Ascending aorta (tissue), 2 donors: ENCODE measurements at regions not wholly inside any gene's neighbourhood (a gene's known extent, or its start where the extent isn't known, plus 50 kb on each side); places are given as distances from the start of the nearest gene placed in this dataset.

Source experiments
- DNase-seq, 2 donors: peaks; one replicate each; pipeline ENCODE4 v3.0.0-alpha.2; 2019; ENCODE audit warnings: low spot score in 2 of 2
- H3K27ac ChIP-seq, 2 donors: fragments of 200-600 bp; sonication (generic); one replicate each; pipeline ENCODE4 v1.5.1; 2016 to 2017; ENCODE audit warnings: mild to moderate bottlenecking in 1 of 2
- H3K27me3 ChIP-seq: fragments of 200-600 bp; sonication (generic); one replicate; pipeline ENCODE4 v1.5.1; 2017
- H3K36me3 ChIP-seq, 2 donors: fragments of 200-600 bp; sonication (generic); one replicate each; pipeline ENCODE4 v1.5.1; 2016
- H3K4me1 ChIP-seq, 2 donors: fragments of 200-600 bp; sonication (generic); one replicate each; pipeline ENCODE4 v1.5.1; 2016 to 2017; ENCODE audit warnings: mild to moderate bottlenecking in 1 of 2
- H3K4me3 ChIP-seq, 2 donors: fragments of 200-600 bp; sonication (generic); one replicate each; pipeline ENCODE4 v1.5.1; 2016 to 2017; ENCODE audit warnings: mild to moderate bottlenecking in 1 of 2
- H3K9me3 ChIP-seq, 2 donors: fragments of 200-600 bp; sonication (generic); one replicate each; pipeline ENCODE4 v1.5.1; 2016
- intact Hi-C: fragments of 100-400 bp; cut with DNase I; formaldehyde crosslinking; loops from one replicate; pipeline ENCODE4 v1.15.1; 2023
- TF ChIP-seq, protein P1 (sequence below), 3 experiments: fragments of 200-600 bp in 2 of 3; fragments of 450-650 bp in 1 of 3; sonication (generic) in 2 of 3; IDR thresholded peaks; one replicate each; pipeline ENCODE4 v1.5.1; 2016 to 2019; ENCODE audit warnings: antibody characterized with exemption in 3 of 3, mild to moderate bottlenecking in 1 of 3, moderate library complexity in 1 of 3

DNA sequence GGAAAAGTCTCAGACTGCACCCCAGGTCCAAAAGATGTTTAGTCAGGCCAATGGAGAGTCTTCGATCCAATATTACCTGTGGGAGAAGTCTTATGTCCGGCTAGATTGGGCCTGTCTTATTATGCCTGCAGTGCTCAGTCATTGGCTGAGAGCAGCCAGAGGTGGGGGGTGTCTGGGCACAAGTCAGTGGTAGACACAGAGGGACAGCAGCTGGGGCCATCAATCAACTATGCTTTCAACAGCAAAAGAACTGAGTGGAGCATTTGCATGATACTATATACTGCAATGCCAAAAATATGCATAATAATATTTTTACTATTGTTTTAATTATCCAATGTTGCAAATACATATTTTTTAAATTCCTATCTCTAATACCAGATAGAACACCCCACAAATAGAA, 298.6 kb upstream of the CDH20 start:
- no peaks in the 10 kb centered on the region for H3K4me1 ChIP-seq
- H3K27ac ChIP-seq: no peak overlapping the region
- no peak for DNase-seq
- H3K4me3 ChIP-seq: no peak overlapping the region
- no peaks in the 10 kb centered on the region for H3K36me3 ChIP-seq
- intact Hi-C loops: no loop called here
- no peaks in the 10 kb centered on the region for H3K9me3 ChIP-seq
- TF ChIP-seq, protein P1, sequence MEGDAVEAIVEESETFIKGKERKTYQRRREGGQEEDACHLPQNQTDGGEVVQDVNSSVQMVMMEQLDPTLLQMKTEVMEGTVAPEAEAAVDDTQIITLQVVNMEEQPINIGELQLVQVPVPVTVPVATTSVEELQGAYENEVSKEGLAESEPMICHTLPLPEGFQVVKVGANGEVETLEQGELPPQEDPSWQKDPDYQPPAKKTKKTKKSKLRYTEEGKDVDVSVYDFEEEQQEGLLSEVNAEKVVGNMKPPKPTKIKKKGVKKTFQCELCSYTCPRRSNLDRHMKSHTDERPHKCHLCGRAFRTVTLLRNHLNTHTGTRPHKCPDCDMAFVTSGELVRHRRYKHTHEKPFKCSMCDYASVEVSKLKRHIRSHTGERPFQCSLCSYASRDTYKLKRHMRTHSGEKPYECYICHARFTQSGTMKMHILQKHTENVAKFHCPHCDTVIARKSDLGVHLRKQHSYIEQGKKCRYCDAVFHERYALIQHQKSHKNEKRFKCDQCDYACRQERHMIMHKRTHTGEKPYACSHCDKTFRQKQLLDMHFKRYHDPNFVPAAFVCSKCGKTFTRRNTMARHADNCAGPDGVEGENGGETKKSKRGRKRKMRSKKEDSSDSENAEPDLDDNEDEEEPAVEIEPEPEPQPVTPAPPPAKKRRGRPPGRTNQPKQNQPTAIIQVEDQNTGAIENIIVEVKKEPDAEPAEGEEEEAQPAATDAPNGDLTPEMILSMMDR (IDR thresholded peaks at IDR 0.05): no peak
- no peaks in the 10 kb centered on the region for H3K27me3 ChIP-seq

DNA sequence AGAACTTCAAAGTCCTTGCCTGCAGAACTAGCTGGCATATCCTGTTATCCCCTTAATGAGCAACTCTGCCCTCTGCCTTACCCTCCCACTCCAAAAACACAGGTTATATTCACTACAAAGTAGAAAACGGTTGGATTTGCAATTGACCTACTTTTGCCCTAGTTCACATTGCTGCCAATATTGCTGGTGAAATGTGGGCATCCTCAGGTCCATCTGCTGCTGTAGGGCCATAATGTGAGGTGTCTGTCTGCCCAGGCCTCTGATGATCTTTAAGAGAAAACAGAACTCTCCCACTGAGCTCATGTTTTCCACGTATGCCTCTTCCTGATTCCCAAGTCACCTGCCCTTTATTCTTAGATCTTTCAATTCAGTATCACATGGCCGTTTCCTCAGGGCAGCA, 294.0 kb upstream of the CDH20 start:
- H3K4me3 ChIP-seq: no peak overlapping the region
- H3K9me3 ChIP-seq: no peaks in the 10 kb centered on the region
- H3K27ac ChIP-seq: no peak overlapping the region
- no peaks in the 10 kb centered on the region for H3K36me3 ChIP-seq
- H3K4me1 ChIP-seq: no peaks in the 10 kb centered on the region
- H3K27me3 ChIP-seq: no peaks in the 10 kb centered on the region
- TF ChIP-seq, protein P1 (IDR thresholded peaks at IDR 0.05): no peak
- no peak for DNase-seq
- intact Hi-C loops: no loop called here

DNA sequence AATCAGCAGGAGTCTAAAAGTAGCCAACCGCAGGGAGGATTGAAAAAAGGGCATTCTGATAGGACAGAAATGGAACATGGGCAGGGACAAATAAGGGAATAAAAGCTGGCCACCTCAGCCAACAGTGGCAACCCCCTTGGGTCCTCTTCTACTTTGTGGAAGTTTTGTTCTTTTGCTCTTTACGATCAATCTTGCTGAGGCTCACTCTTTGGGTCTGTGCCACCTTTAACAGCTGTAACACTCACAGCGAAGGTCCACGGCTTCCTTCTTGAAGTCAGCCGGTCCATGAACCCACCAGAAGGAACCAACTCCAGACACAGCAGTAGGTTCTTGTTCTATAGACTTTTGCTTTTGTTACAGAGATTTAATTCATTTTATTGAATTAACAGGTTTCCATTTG, 285.4 kb upstream of the CDH20 start:
- no peak for DNase-seq
- Histone ChIP-seq H3K36me3 (no peaks in the 10 kb centered on the region), H3K4me1 (no peaks in the 10 kb centered on the region), H3K9me3 (no peaks in the 10 kb centered on the region), H3K27ac (no peak overlapping the region), H3K27me3 (no peaks in the 10 kb centered on the region), H3K4me3 (no peak overlapping the region)
- intact Hi-C loops: no loop called here
- TF ChIP-seq, protein P1 (IDR thresholded peaks at IDR 0.05): no peak

DNA sequence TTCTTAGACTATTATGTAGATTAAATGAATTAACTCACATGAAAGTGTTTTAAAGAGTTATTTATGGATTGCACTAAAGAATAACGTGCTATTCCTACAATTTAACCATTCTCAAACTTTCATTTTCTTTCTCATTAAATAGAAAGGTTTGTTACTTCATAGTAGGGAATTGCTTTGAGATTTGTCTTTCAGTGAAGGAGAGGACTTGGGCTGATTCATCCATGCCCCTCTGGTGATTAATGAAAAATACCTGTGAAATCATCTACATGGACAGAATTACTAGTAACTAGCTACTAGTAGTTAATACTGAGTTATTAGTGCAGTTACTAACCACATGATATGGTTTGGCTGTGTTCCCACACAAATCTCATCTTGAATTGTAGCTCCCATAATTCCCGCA, 275.8 kb upstream of the CDH20 start:
- TF ChIP-seq, protein P1 (IDR thresholded peaks at IDR 0.05): no peak
- intact Hi-C loops: no loop called here
- Histone ChIP-seq H3K27ac (no peak overlapping the region), H3K27me3 (no peaks in the 10 kb centered on the region), H3K9me3 (no peaks in the 10 kb centered on the region), H3K4me1 (no peaks in the 10 kb centered on the region), H3K36me3 (no peaks in the 10 kb centered on the region), H3K4me3 (no peak overlapping the region)
- no peak for DNase-seq

DNA sequence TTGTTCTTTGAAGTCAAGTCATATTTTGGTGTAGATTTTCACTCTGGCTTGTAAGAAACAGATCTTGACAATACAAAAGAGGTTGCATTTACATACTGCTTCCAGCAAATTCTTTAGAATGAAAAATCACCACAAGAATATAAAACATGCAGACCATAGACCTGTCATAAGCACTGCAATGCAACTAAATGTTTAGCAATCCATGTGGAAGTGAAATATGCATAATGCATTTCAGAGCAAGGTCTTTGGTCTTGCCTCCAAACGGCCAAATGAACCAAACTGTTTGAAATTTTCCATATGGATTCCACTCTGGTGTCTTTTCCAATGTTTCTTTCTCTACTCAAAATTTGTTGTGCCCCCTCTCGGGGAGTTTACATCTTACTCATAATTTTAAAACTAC, 271.0 kb upstream of the CDH20 start:
- no peak overlapping the region for H3K4me3 ChIP-seq
- no peak for DNase-seq
- H3K27ac ChIP-seq: no peak overlapping the region
- H3K4me1 ChIP-seq: no peaks in the 10 kb centered on the region
- intact Hi-C loops: no loop called here
- no peaks in the 10 kb centered on the region for H3K9me3 ChIP-seq
- H3K36me3 ChIP-seq: no peaks in the 10 kb centered on the region
- no peaks in the 10 kb centered on the region for H3K27me3 ChIP-seq
- TF ChIP-seq, protein P1 (IDR thresholded peaks at IDR 0.05): no peak

DNA sequence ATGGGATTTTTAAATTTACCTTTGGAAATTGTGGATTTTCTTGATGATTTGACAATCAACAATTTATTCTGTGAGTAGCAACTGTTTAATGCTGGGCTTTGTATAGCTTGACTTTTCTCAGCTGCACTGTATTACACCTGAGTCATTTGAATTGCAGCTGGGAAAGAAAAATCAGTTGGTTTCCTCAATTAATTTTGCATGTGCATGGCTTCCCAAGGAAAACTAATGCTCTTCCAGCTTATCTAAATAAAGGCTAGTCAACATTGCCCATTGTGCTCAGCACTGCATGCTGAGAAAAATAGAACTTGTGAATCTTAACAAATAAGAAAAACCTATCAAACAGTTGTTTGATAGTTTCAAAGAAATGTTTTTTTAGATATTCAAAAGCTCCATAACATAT, 268.3 kb upstream of the CDH20 start:
- DNase-seq: no peak
- Histone ChIP-seq H3K36me3 (no peaks in the 10 kb centered on the region), H3K27ac (no peak overlapping the region), H3K4me3 (no peak overlapping the region), H3K27me3 (no peaks in the 10 kb centered on the region), H3K9me3 (no peaks in the 10 kb centered on the region), H3K4me1 (no peaks in the 10 kb centered on the region)
- TF ChIP-seq, protein P1 (IDR thresholded peaks at IDR 0.05): no peak
- intact Hi-C loops: no loop called here
